ENCODE measurements at regions not wholly inside any gene's neighbourhood (a gene's known extent, or its start where the extent isn't known, plus 50 kb on each side); places are given as distances from the start of the nearest gene placed in this dataset.

DNA sequence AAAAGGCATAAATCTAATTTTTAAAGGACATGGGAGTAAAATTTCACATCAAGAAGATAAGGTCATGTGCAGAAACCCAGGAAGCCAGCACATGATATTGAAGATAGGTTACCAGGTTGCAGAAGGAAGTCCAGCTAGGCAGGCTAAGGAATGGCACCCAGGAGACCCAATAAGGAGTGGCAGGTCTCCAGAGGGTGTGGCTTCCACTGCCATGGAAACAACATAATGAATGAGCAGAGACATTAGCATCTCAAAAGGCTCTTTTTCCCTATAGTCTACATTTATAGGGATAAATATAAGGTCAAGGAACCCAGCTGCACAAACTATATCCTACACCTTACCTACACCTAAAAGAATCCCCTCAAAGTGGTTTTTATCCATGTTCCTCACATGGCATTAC, 275.9 kb downstream of the RPS29 start:
- TF ChIP-seq YY1 (IDR thresholded peaks at IDR 0.05; ENCODE audit: insufficient read depth, insufficient read length): no peak
- TF ChIP-seq ZNF274 (IDR thresholded peaks at IDR 0.05; ENCODE audit: low read depth, low read length): no peak
